ENCODE measurements at regions not wholly inside any gene's neighbourhood (a gene's known extent, or its start where the extent isn't known, plus 50 kb on each side); places are given as distances from the start of the nearest gene placed in this dataset.

DNA sequence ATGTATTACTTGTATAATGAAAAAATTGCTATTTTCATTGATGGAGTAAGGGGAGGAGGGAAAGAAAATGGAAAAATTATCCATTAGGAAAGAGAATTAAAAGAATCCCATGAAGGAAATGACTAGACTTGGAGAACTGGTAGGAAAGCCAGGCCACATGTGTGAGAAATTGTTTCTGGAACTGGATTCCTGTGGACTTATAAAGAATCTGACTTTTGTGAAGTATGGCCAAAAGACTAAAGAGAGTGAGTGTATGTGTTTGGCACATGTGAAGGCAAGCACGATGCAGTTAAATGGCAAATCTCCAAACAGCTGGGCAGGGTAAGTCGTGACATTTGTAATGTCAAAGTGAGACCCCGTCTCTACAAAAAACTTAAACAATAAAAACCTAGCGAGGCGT lies 89.4 kb downstream of the MTX3 start:
- Histone ChIP-seq H3K27me3 (no peaks in the 10 kb centered on the region), H3K36me3 (no peaks in the 10 kb centered on the region), H3K9me3 (no peaks in the 10 kb centered on the region), H3K4me1 (peaks cover 0 to 11% (median 0%) of the 10 kb centered on the region in 9 donors), H3K27ac (no peak overlapping the region), H3K4me3 (no peak overlapping the region)
- intact Hi-C loops (cut with DNase I): no loop called here
- 57 to 82% methylated on average over 5 of the region's 5 CpGs for WGBS, 2 donors
- ATAC-seq: no peak
- no peak for DNase-seq
- TF ChIP-seq, protein P1, sequence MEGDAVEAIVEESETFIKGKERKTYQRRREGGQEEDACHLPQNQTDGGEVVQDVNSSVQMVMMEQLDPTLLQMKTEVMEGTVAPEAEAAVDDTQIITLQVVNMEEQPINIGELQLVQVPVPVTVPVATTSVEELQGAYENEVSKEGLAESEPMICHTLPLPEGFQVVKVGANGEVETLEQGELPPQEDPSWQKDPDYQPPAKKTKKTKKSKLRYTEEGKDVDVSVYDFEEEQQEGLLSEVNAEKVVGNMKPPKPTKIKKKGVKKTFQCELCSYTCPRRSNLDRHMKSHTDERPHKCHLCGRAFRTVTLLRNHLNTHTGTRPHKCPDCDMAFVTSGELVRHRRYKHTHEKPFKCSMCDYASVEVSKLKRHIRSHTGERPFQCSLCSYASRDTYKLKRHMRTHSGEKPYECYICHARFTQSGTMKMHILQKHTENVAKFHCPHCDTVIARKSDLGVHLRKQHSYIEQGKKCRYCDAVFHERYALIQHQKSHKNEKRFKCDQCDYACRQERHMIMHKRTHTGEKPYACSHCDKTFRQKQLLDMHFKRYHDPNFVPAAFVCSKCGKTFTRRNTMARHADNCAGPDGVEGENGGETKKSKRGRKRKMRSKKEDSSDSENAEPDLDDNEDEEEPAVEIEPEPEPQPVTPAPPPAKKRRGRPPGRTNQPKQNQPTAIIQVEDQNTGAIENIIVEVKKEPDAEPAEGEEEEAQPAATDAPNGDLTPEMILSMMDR (IDR thresholded peaks at IDR 0.05): no peak

DNA sequence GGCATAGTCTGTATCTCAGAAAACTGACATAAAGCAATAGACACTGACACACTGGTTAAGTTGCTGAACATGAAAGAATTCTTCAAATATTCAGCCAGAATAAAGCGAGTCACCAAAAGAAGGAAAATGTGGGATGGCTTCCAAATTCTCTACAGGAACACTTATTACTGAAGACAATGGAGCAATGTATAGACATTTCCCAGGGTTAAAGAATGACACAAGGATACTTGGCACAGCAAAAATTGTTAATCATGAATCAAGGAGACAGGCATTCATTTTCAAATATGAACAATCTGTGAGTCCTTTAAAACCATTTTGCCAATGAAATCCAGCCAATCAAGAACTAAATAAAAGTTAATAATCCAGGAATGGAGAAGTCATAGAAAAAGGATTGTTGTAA lies 92.5 kb downstream of the MTX3 start:
- Histone ChIP-seq H3K4me1 (peaks cover 0 to 11% (median 0%) of the 10 kb centered on the region in 9 donors), H3K4me3 (no peak overlapping the region), H3K9me3 (no peaks in the 10 kb centered on the region), H3K36me3 (no peaks in the 10 kb centered on the region), H3K27me3 (peaks cover 0 to 11% (median 0%) of the 10 kb centered on the region in 7 donors), H3K27ac (no peak overlapping the region)
- WGBS, 2 donors: 57 to 61% methylated on average over 1 of the region's 1 CpG
- TF ChIP-seq, protein P1 (IDR thresholded peaks at IDR 0.05): no peak
- DNase-seq: no peak
- intact Hi-C loops (cut with DNase I): no loop called here
- no peak for ATAC-seq

DNA sequence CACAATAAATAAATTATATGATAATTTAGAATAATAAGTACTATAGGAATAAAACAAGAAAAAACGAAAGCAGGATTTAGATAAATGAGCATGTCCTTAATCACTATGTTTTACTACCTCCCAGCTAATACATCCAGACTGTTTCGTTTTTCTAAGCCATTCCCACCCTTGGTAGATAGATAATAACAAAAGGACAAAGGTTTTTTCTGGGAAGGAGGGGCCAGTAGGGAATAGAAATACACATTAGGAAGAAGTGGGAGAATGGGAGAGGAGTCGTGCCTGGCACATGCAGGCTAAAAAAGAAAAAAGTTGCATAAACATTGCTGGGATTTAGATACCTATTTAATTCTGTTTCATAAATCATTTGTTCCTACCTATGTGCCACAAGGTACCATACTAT lies 97.1 kb downstream of the MTX3 start:
- Histone ChIP-seq H3K27ac (no peak overlapping the region), H3K4me3 (no peak overlapping the region), H3K9me3 (no peaks in the 10 kb centered on the region), H3K36me3 (no peaks in the 10 kb centered on the region), H3K4me1 (peaks cover 0 to 9% (median 0%) of the 10 kb centered on the region in 9 donors), H3K27me3 (peaks cover 0 to 11% (median 0%) of the 10 kb centered on the region in 7 donors)
- DNase-seq (no peak), ATAC-seq (no peak)
- 48 to 62% methylated on average over 3 of the region's 3 CpGs for WGBS, 2 donors
- intact Hi-C loops (cut with DNase I): no loop called here
- TF ChIP-seq, protein P1 (IDR thresholded peaks at IDR 0.05): no peak

DNA sequence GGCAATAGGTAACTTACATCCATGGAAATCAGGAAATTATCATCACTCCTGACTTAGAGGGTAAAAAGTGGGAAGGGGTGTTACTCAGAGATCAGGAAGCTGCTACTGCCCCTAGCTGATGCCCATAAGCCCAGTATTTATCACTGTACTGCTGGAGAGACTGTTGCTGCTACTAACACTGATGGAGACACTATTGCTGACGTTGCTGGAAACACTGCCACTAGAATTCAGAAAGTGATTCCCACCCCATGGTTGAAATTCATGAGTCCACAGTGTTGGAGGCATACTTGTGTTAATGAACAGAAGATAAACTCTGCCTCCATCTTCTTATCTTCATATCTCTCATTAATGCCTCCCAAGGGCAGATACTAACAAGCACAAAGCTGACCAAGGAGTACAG lies 97.6 kb downstream of the MTX3 start:
- H3K27me3 ChIP-seq: peaks cover 0 to 11% (median 0%) of the 10 kb centered on the region in 7 donors
- ATAC-seq (no peak), DNase-seq (no peak)
- no peak overlapping the region for H3K4me3 ChIP-seq
- H3K4me1 ChIP-seq: peaks cover 0 to 5% (median 0%) of the 10 kb centered on the region in 9 donors
- no peaks in the 10 kb centered on the region for H3K9me3 ChIP-seq
- 70 to 81% methylated on average over 1 of the region's 1 CpG for WGBS, 2 donors
- H3K36me3 ChIP-seq: no peaks in the 10 kb centered on the region
- TF ChIP-seq, protein P1 (IDR thresholded peaks at IDR 0.05): no peak
- intact Hi-C loops (cut with DNase I): no loop called here
- no peak overlapping the region for H3K27ac ChIP-seq

Data from heart right ventricle (tissue), 16 donors.